ENCODE measurements at regions not wholly inside any gene's neighbourhood (a gene's known extent, or its start where the extent isn't known, plus 50 kb on each side); places are given as distances from the start of the nearest gene placed in this dataset.
"Not testable (repeated sequence)": the region's sequence is repeated elsewhere in the genome, so short reads cannot be mapped to it uniquely, and the experiment has no call there.

GRCh38 chr4:28062562-28062961 is 1201.9 kb downstream of the STIM2 start:
- Mint-ChIP-seq H3K9me3 (ENCODE audit: unreplicated experiment) (no peaks in the 10 kb centered on the region), H3K4me3 (ENCODE audit: unreplicated experiment) (no peak overlapping the region), H3K4me1 (ENCODE audit: low read depth, unreplicated experiment) (peaks cover 4% of the 10 kb centered on the region), H3K36me3 (ENCODE audit: unreplicated experiment) (no peaks in the 10 kb centered on the region), H3K27ac (ENCODE audit: unreplicated experiment) (no peak overlapping the region), H3K27me3 (ENCODE audit: unreplicated experiment) (peaks cover 1% of the 10 kb centered on the region)
- no peak for TF ChIP-seq CTCF (IDR thresholded peaks at IDR 0.05; ENCODE audit: partially characterized antibody, unreplicated experiment)
- no peak for DNase-seq

GRCh38 chr4:28073860-28074555 is 1213.4 kb downstream of the STIM2 start:
- no peak overlapping the region for H3K27ac Mint-ChIP-seq (ENCODE audit: unreplicated experiment)
- peaks cover 3% of the 10 kb centered on the region for H3K9me3 Mint-ChIP-seq (ENCODE audit: unreplicated experiment)
- no peak for DNase-seq
- peak; percentile 54 for TF ChIP-seq CTCF (IDR thresholded peaks at IDR 0.05; ENCODE audit: partially characterized antibody, unreplicated experiment)
- no peaks in the 10 kb centered on the region for H3K4me1 Mint-ChIP-seq (ENCODE audit: low read depth, unreplicated experiment)
- H3K27me3 Mint-ChIP-seq (ENCODE audit: unreplicated experiment), result no peaks in the 10 kb centered on the region
- H3K36me3 Mint-ChIP-seq (ENCODE audit: unreplicated experiment), result no peaks in the 10 kb centered on the region
- no peak overlapping the region for H3K4me3 Mint-ChIP-seq (ENCODE audit: unreplicated experiment)

- no peak overlapping the region for H3K4me3 Mint-ChIP-seq (ENCODE audit: unreplicated experiment)
- H3K27ac Mint-ChIP-seq (ENCODE audit: unreplicated experiment), result no peak overlapping the region
- no peaks in the 10 kb centered on the region for H3K4me1 Mint-ChIP-seq (ENCODE audit: low read depth, unreplicated experiment)
- H3K36me3 Mint-ChIP-seq (ENCODE audit: unreplicated experiment), result no peaks in the 10 kb centered on the region
- no peaks in the 10 kb centered on the region for H3K27me3 Mint-ChIP-seq (ENCODE audit: unreplicated experiment)
- TF ChIP-seq CTCF (IDR thresholded peaks at IDR 0.05; ENCODE audit: partially characterized antibody, unreplicated experiment), result no peak
- DNase-seq, result no peak
- peaks cover 3% of the 10 kb centered on the region for H3K9me3 Mint-ChIP-seq (ENCODE audit: unreplicated experiment)
These were observed 1214.8 kb downstream of the STIM2 start for GRCh38 chr4:28075401-28075956.

GRCh38 chr4:28077203-28077602 is 1216.6 kb downstream of the STIM2 start:
- not testable (repeated sequence) for H3K36me3 Mint-ChIP-seq (ENCODE audit: unreplicated experiment); H3K27ac Mint-ChIP-seq (ENCODE audit: unreplicated experiment); H3K9me3 Mint-ChIP-seq (ENCODE audit: unreplicated experiment); H3K4me3 Mint-ChIP-seq (ENCODE audit: unreplicated experiment); DNase-seq; H3K4me1 Mint-ChIP-seq (ENCODE audit: low read depth, unreplicated experiment); H3K27me3 Mint-ChIP-seq (ENCODE audit: unreplicated experiment)

- H3K4me1 Mint-ChIP-seq (ENCODE audit: low read depth, unreplicated experiment), result no peaks in the 10 kb centered on the region
- TF ChIP-seq CTCF (IDR thresholded peaks at IDR 0.05; ENCODE audit: partially characterized antibody, unreplicated experiment), result no peak
- peaks cover 6% of the 10 kb centered on the region for H3K9me3 Mint-ChIP-seq (ENCODE audit: unreplicated experiment)
- no peaks in the 10 kb centered on the region for H3K27me3 Mint-ChIP-seq (ENCODE audit: unreplicated experiment)
- H3K27ac Mint-ChIP-seq (ENCODE audit: unreplicated experiment), result no peak overlapping the region
- H3K36me3 Mint-ChIP-seq (ENCODE audit: unreplicated experiment), result peaks cover 9% of the 10 kb centered on the region
- no peak for DNase-seq
- no peak overlapping the region for H3K4me3 Mint-ChIP-seq (ENCODE audit: unreplicated experiment)
These were observed 1222.2 kb downstream of the STIM2 start for GRCh38 chr4:28082686-28083390.

Measured in glutamatergic neuron (in vitro differentiated cells).